Activated naive CD8-positive, alpha-beta T cell treated with anti-CD3 and anti-CD28 coated beads for 36 hours (primary cell): ENCODE measurements at regions not wholly inside any gene's neighbourhood (a gene's known extent, or its start where the extent isn't known, plus 50 kb on each side); places are given as distances from the start of the nearest gene placed in this dataset.

Source experiments
- DNase-seq: peaks from one replicate; pipeline ENCODE4 v3.0.0; 2021
- H3K27ac Mint-ChIP-seq: one replicate; pipeline ENCODE4 v1.8.0; 2022; ENCODE audit warnings: mild to moderate bottlenecking, moderate library complexity, mixed read lengths
- H3K27me3 Mint-ChIP-seq: one replicate; pipeline ENCODE4 v1.8.0; 2022; ENCODE audit warnings: mild to moderate bottlenecking, mixed read lengths
- H3K36me3 Mint-ChIP-seq: one replicate; pipeline ENCODE4 v1.8.0; 2021; ENCODE audit warnings: mild to moderate bottlenecking, mixed read lengths
- H3K4me1 Mint-ChIP-seq: one replicate; pipeline ENCODE4 v1.8.0; 2021; ENCODE audit warnings: mixed read lengths
- H3K4me3 Mint-ChIP-seq: one replicate; pipeline ENCODE4 v1.8.0; 2022; ENCODE audit warnings: mild to moderate bottlenecking, moderate library complexity, mixed read lengths
- H3K9me3 Mint-ChIP-seq: one replicate; pipeline ENCODE4 v1.8.0; 2022; ENCODE audit warnings: mixed read lengths

DNA sequence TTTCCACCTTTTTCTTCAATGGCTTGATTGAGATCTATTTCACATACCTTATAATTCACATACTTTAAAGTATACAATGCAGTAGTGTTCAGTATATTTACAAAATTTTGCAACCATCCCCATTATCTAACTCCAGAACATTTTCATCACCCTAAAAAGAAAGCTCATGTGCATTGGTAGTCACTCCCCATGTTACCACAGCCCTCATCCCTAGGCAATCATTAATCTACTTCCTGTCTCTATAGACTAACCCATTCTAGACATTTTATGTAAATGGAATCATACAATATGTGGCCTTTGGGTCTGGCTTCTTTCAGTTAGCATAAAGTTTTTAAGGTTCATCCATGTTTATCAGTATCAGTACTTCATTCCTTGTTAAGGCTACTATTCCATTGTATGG lies 214.2 kb downstream of the WDR11 start:
- Mint-ChIP-seq H3K27me3 (peaks cover 3% of the 10 kb centered on the region), H3K4me3 (no peak overlapping the region), H3K27ac (no peak overlapping the region), H3K4me1 (no peaks in the 10 kb centered on the region), H3K9me3 (peaks cover 5% of the 10 kb centered on the region), H3K36me3 (peaks cover 2% of the 10 kb centered on the region)
- no peak for DNase-seq

DNA sequence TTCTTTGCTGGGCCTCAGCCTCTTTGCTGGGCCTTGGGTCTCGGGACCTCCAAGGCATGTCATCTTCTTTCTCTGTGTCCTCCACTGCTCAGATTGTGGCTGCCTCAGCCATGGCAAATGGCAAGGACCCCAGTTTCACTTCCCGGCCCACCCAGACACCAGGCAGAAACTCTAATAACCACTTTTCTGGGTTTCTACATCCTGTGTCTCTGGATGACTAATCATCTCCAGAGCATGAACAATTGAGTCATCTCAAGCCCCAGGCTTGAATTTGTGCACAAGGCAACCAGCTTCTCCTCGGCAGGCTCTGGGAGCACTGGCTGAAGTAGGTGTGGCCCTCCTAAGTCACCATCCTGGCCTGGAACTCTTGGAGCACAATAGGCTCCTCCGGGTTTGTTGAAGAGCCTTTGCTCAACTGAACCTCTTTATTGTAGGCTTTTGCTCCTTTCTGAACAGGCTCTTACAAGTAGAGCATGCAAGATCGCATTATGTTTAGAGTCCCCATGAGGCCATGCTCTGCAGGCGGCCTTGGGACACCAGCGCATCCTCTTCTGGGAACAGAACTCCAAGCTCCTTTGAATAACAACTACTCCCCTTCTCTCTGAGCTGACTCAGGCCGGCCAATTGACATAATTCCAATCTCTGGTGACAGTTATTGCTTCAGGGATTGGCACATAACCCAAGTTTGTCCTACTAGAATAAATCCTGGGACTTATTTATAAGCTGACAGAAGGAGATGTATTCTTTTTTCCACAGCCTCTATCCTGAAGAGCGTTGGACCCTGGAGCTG lies 218.1 kb downstream of the WDR11 start:
- Mint-ChIP-seq H3K27me3 (peaks cover 3% of the 10 kb centered on the region), H3K27ac (no peak overlapping the region), H3K4me3 (no peak overlapping the region), H3K9me3 (peaks cover 5% of the 10 kb centered on the region), H3K36me3 (peaks cover 2% of the 10 kb centered on the region), H3K4me1 (no peaks in the 10 kb centered on the region)
- DNase-seq = no peak

DNA sequence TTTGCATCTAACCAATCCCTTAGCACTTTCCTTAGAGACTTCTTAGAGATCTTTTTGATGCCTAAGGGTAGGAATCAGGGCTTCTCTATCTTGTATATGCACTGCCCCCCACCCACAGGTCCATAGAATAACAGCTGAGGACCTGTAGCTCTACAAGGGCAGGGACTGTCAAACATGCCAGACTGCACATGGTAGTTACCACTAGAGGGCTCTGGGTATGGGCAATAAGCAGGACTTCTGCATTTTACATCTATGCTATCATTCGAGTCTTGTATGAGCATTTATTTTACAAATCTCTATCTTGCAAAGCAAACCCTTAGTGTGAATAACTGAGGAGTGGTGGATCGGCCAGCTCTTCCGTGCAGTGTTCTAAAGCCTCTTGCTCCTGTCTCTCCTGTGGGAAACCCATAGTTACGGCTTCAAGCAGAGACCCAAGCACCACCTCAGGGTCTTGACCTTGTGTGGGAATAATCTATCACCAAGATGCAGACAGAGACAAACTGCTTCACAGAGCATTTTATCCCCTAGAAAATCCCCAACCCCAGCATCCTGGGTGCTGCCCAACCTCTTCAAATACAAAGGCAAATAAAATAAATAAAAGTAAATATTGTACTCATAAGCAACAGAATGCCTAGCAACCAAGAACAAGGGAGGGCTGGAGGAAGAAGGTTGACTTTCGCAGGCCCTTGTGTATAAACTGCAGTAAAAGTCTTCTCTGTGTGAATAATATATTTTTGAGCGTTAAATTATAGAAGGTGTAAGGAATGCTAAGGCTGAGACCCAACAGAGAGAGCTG lies 219.3 kb downstream of the WDR11 start:
- Mint-ChIP-seq H3K36me3 (peaks cover 2% of the 10 kb centered on the region), H3K4me1 (no peaks in the 10 kb centered on the region), H3K27me3 (peaks cover 3% of the 10 kb centered on the region), H3K27ac (no peak overlapping the region), H3K4me3 (no peak overlapping the region), H3K9me3 (peaks cover 5% of the 10 kb centered on the region)
- no peak for DNase-seq

- H3K27me3 Mint-ChIP-seq = peaks cover 3% of the 10 kb centered on the region
- H3K4me1 Mint-ChIP-seq = no peaks in the 10 kb centered on the region
- no peak overlapping the region for H3K27ac Mint-ChIP-seq
- DNase-seq = no peak
- H3K4me3 Mint-ChIP-seq = no peak overlapping the region
- H3K9me3 Mint-ChIP-seq = peaks cover 5% of the 10 kb centered on the region
- peaks cover 2% of the 10 kb centered on the region for H3K36me3 Mint-ChIP-seq
These were observed 220.7 kb downstream of the WDR11 start for GRCh38 chr10:121071901-121072300.

GRCh38 chr10:121073728-121074127 lies 222.6 kb downstream of the WDR11 start:
- no peak overlapping the region for H3K4me3 Mint-ChIP-seq
- H3K27me3 Mint-ChIP-seq = peaks cover 3% of the 10 kb centered on the region
- no peaks in the 10 kb centered on the region for H3K9me3 Mint-ChIP-seq
- no peaks in the 10 kb centered on the region for H3K36me3 Mint-ChIP-seq
- DNase-seq = no peak
- no peaks in the 10 kb centered on the region for H3K4me1 Mint-ChIP-seq
- no peak overlapping the region for H3K27ac Mint-ChIP-seq

DNA sequence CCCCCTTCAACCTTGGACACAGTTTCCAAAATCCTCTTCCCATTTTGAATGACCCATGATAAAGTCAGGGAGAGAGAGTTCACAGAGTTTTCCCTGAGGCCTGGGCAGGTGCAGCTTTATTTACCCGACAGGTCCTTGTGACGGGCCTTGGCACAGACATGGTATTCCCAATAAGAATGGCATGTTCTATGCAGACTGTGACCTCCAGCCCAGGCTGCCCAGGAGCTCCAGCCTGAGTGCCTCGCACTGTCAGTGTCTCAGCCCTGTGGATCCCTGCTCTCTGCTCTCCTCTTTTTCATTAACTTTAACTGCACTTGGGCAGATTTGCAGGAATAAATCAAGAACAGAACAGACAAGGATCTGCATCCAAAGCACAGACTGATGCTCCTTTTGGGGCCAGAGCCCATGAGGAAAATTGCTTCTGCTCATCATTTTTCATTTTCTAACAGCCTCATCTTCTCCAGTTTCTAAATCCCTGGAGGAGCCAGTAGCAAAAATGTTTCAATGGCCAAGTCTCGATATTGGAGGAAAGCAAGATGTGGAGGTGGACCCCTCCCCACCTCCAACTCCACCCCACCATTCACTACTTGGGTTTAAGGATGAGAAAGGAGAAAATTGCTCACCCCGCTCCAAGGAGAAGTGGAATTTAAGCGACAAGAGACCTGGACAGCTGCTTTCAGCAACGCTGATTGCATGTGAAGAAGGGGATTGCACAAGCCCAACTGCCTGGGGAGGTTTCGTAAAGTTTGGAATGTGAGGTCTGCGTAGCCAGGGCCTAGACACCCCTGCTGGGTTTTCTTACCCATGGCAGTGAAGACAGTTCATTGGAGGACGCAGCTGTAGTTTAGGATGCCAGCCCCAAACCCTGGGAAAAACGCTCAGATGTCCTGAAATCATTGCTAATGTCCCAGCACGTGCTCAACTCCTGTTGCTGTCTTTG lies 225.9 kb downstream of the WDR11 start:
- H3K36me3 Mint-ChIP-seq = no peaks in the 10 kb centered on the region
- H3K27me3 Mint-ChIP-seq = peaks cover 9% of the 10 kb centered on the region
- H3K27ac Mint-ChIP-seq = no peak overlapping the region
- H3K4me3 Mint-ChIP-seq = no peak overlapping the region
- H3K4me1 Mint-ChIP-seq = no peaks in the 10 kb centered on the region
- no peak for DNase-seq
- H3K9me3 Mint-ChIP-seq = no peaks in the 10 kb centered on the region

DNA sequence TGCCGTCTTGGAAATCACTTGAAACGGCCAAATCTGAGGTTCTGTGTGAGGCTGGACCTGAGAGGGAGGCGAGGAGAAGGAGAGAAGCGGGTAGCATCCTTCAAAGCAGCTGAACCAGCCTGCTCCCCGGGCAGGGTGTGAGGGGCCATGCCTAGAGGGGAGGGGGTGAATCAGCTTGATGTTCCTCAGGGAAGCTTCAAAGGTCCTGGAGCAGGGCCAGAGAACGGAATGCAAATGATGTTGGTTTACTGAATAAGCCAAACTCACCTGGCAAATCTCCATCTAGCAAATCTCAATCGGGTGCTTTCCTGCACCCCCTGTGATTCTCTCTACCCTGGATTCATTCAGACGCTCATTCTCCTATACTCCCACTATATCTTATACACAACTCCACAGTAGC lies 226.9 kb downstream of the WDR11 start:
- H3K36me3 Mint-ChIP-seq = no peaks in the 10 kb centered on the region
- no peak overlapping the region for H3K4me3 Mint-ChIP-seq
- H3K27ac Mint-ChIP-seq = no peak overlapping the region
- no peaks in the 10 kb centered on the region for H3K9me3 Mint-ChIP-seq
- no peaks in the 10 kb centered on the region for H3K4me1 Mint-ChIP-seq
- no peak for DNase-seq
- H3K27me3 Mint-ChIP-seq = peaks cover 15% of the 10 kb centered on the region

DNA sequence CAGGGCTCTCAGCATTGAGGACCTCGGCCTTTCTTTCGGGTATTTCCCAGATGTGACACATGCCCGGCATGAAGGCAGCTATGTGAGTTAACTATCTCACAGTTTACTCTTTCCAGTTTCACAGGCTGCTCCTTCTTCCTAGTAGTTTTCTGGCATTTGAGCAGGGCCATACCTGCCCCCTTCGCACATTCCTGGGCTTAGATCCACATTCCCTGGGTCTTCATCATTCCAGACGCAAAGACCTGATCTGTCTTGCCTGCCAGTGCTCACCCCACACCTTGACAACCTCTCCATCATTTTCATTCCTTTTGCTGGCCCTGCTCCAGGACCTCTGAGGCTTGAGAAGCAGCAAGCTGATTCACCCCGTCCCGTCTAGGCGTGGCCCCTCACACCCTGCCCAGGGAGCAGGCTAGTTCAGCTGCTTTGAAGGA lies 227.5 kb downstream of the WDR11 start:
- Mint-ChIP-seq H3K27ac (no peak overlapping the region), H3K4me3 (no peak overlapping the region), H3K27me3 (peaks cover 16% of the 10 kb centered on the region), H3K9me3 (no peaks in the 10 kb centered on the region), H3K36me3 (no peaks in the 10 kb centered on the region), H3K4me1 (no peaks in the 10 kb centered on the region)
- no peak for DNase-seq

GRCh38 chr10:121079226-121079625 lies 228.1 kb downstream of the WDR11 start:
- Mint-ChIP-seq H3K4me1 (no peaks in the 10 kb centered on the region), H3K27ac (no peak overlapping the region), H3K4me3 (no peak overlapping the region), H3K36me3 (no peaks in the 10 kb centered on the region), H3K9me3 (no peaks in the 10 kb centered on the region), H3K27me3 (peaks cover 16% of the 10 kb centered on the region)
- no peak for DNase-seq

DNA sequence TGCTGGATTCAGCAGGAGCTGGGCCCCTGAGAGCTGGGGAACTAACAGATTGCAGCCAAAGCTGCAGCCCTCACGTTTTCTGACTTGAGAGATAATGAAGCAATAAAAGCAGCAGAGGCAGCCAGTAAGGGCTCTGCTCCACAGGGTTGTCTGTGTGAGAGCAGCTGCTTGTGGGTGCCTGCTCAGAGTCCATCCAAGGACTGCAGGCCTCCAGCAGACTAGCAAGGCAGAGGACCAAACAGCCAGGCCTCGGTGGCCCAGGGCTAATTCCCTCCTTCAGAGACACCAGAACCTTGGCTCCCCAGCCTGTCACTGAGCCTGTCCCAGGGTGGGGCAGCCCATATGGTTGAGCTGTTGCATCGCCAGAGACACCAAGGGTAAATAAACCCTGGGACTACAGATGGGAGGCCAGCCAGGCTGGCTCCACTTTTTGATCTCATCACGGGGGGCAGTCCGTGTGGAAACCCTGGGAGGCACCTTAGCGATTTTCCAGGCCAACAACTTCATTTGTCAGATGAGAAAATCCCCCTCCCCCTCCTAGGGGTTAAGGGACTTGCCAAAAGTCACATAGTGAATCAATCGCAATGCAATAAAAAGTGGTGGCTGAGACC lies 229.2 kb downstream of the WDR11 start:
- Mint-ChIP-seq H3K27me3 (peaks cover 21% of the 10 kb centered on the region), H3K36me3 (no peaks in the 10 kb centered on the region), H3K4me1 (no peaks in the 10 kb centered on the region), H3K9me3 (no peaks in the 10 kb centered on the region), H3K27ac (no peak overlapping the region), H3K4me3 (no peak overlapping the region)
- no peak for DNase-seq

- no peaks in the 10 kb centered on the region for H3K36me3 Mint-ChIP-seq
- no peaks in the 10 kb centered on the region for H3K4me1 Mint-ChIP-seq
- H3K4me3 Mint-ChIP-seq = no peak overlapping the region
- no peak overlapping the region for H3K27ac Mint-ChIP-seq
- peaks cover 21% of the 10 kb centered on the region for H3K27me3 Mint-ChIP-seq
- H3K9me3 Mint-ChIP-seq = no peaks in the 10 kb centered on the region
- DNase-seq = no peak
These were observed 230.1 kb downstream of the WDR11 start for GRCh38 chr10:121081306-121081705.

DNA sequence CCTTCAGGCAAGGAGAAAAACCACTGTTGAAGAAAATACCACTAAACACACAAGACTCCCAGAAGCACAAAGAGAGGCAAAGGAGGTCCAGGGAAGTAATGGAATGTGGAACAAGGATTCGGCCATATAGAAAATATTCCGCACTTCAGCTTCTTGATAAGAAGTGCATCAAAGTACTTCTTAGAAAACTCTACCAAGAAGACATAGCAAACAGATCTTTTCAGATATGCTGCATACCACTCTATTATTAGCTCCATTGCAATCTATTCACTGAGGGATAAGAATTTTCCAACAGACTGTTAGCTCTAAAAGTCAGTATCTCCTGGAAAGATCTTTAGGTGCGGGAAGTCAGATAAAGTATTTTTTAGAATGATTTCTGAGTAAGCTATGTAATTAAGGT lies 231.8 kb downstream of the WDR11 start:
- Mint-ChIP-seq H3K27ac (no peak overlapping the region), H3K27me3 (peaks cover 21% of the 10 kb centered on the region), H3K4me1 (no peaks in the 10 kb centered on the region), H3K9me3 (no peaks in the 10 kb centered on the region), H3K4me3 (no peak overlapping the region), H3K36me3 (no peaks in the 10 kb centered on the region)
- DNase-seq = no peak

DNA sequence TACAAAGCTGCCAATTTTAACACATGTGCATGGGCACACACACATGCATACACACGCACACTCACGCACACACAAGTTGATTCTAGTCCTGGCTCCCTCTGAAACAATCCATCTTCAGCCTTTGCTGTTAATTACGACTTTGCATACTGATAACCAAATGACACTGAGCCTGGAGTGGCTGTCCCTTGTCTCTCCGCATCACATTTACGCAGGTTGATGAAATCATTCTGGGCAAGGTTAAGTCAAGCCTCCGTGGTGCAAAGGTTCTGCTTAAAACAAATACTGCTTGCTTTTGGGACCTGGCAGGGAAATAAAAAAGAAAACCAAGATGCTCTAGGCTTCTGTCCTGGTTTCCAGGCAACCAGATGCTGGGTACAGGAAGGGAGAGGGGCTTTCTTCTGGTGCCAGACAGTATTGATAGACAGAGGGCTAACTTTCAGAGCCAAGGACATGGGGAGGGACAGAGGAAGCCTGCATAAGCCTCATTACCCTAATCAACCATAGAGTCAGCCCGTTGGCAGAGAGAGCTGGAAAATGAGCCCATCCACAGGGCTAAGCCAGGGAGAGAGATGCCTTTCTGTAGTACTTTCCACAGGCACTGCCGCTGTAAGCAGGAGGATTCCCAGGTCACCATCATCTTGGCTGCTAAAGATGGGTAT lies 233.0 kb downstream of the WDR11 start:
- H3K9me3 Mint-ChIP-seq = no peaks in the 10 kb centered on the region
- no peak for DNase-seq
- no peak overlapping the region for H3K4me3 Mint-ChIP-seq
- no peak overlapping the region for H3K27ac Mint-ChIP-seq
- H3K36me3 Mint-ChIP-seq = no peaks in the 10 kb centered on the region
- no peaks in the 10 kb centered on the region for H3K4me1 Mint-ChIP-seq
- peaks cover 18% of the 10 kb centered on the region for H3K27me3 Mint-ChIP-seq

- H3K27ac Mint-ChIP-seq = no peak overlapping the region
- H3K27me3 Mint-ChIP-seq = peaks cover 18% of the 10 kb centered on the region
- no peaks in the 10 kb centered on the region for H3K4me1 Mint-ChIP-seq
- H3K4me3 Mint-ChIP-seq = no peak overlapping the region
- H3K9me3 Mint-ChIP-seq = no peaks in the 10 kb centered on the region
- H3K36me3 Mint-ChIP-seq = no peaks in the 10 kb centered on the region
- DNase-seq = no peak
These were observed 233.5 kb downstream of the WDR11 start for GRCh38 chr10:121084675-121085070.
